Activated CD8-positive, alpha-beta memory T cell treated with anti-CD3 and anti-CD28 coated beads, Interleukin-2, amount 10 ng/mL, durations not matched to agents 7 days and 5 days (primary cell): ENCODE measurements at regions not wholly inside any gene's neighbourhood (a gene's known extent, or its start where the extent isn't known, plus 50 kb on each side); places are given as distances from the start of the nearest gene placed in this dataset.

Source experiments
- ATAC-seq: fragments of 150-1000 bp; cut with Tn5 transposase; one replicate; pipeline ENCODE4 v1.10.0; 2021; ENCODE audit warnings: moderate library complexity
- CTCF ChIA-PET: fragments of 350-600 bp; sonication (Branson Sonifier 250); formaldehyde crosslinking; loops from one replicate; lab custom pipeline; 2021; ENCODE audit warnings: antibody characterized with exemption; lab: Charles Lee
- DNase-seq: peaks from one replicate; pipeline ENCODE4 v3.0.0-alpha.2; 2020
- H3K27ac Mint-ChIP-seq: one replicate; pipeline ENCODE4 v1.8.0; 2021; ENCODE audit warnings: mild to moderate bottlenecking, mixed read lengths
- H3K27me3 Mint-ChIP-seq: one replicate; pipeline ENCODE4 v1.8.0; 2021; ENCODE audit warnings: mixed read lengths
- H3K36me3 Mint-ChIP-seq: one replicate; pipeline ENCODE4 v1.8.0; 2021; ENCODE audit warnings: mild to moderate bottlenecking, mixed read lengths
- H3K4me1 Mint-ChIP-seq: one replicate; pipeline ENCODE4 v1.8.0; 2021; ENCODE audit warnings: mixed read lengths
- H3K4me3 Mint-ChIP-seq: one replicate; pipeline ENCODE4 v1.8.0; 2021; ENCODE audit warnings: mild to moderate bottlenecking, moderate library complexity, mixed read lengths
- H3K9me3 Mint-ChIP-seq: one replicate; pipeline ENCODE4 v1.8.0; 2022; ENCODE audit warnings: low read depth, mixed read lengths

DNA sequence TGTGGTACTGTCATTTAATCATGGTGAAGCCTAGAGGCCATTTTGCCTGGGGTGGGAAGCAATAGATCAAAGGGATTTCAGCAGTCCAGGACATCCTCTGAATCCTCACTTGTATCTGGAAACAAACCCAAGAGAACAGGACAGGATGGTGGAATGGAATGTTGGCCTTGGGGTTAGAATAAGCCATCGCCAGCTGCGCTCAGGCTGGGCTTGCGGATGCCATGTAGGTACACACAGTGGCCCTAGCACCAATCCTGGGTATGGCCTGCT, 76.5 kb upstream of the ALDH1A3 start:
- Mint-ChIP-seq H3K27me3 (peaks cover 7% of the 10 kb centered on the region), H3K4me1 (no peaks in the 10 kb centered on the region), H3K4me3 (no peak overlapping the region), H3K36me3 (no peaks in the 10 kb centered on the region), H3K9me3 (no peaks in the 10 kb centered on the region), H3K27ac (no peak overlapping the region)
- no peak for ATAC-seq
- CTCF ChIA-PET = no interaction called here
- no peak for DNase-seq

DNA sequence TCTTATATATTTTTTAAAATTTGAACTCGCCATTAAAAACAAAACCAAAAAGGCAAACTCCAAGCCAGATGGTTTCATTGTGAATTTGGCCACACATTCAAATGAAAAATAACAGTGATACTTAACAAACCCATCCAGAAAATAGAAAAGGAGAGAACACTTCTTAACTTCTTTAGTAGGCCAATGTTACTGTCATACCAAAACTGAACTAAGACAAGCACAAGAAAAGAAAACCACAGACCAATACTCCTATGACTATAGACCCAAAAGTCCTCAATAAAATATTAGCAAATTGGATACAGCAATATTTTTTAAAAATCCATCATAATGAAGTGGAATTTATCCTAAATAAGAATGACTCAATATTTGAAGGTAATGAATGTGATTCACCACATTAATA, 73.5 kb upstream of the ALDH1A3 start:
- peaks cover 7% of the 10 kb centered on the region for H3K27me3 Mint-ChIP-seq
- no peak overlapping the region for H3K4me3 Mint-ChIP-seq
- no peak for DNase-seq
- ATAC-seq = no peak
- no peaks in the 10 kb centered on the region for H3K36me3 Mint-ChIP-seq
- CTCF ChIA-PET = no interaction called here
- H3K4me1 Mint-ChIP-seq = no peaks in the 10 kb centered on the region
- H3K27ac Mint-ChIP-seq = no peak overlapping the region
- H3K9me3 Mint-ChIP-seq = no peaks in the 10 kb centered on the region

DNA sequence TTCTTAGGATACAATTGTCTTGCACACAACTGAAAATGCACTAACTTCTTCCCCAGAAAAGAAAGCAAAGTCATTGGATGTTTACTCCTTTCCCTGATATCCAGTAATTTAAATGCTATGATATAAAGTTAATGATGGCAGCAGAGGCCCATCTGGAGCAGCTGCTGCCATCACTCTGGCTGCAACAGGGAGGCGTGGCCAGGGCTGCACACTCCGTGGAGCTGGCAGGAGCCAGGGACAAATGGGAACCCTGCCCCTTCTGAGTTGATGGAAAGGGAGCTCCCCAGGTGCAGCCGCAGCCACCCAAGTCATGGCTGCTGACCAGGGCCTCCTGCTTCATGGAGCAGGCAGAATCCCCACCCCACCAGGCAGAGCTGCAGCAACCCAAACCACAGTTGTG, 72.6 kb upstream of the ALDH1A3 start:
- peaks cover 7% of the 10 kb centered on the region for H3K27me3 Mint-ChIP-seq
- ATAC-seq = no peak
- no peak for DNase-seq
- CTCF ChIA-PET = no interaction called here
- H3K4me3 Mint-ChIP-seq = no peak overlapping the region
- H3K4me1 Mint-ChIP-seq = no peaks in the 10 kb centered on the region
- no peaks in the 10 kb centered on the region for H3K9me3 Mint-ChIP-seq
- no peaks in the 10 kb centered on the region for H3K36me3 Mint-ChIP-seq
- H3K27ac Mint-ChIP-seq = no peak overlapping the region

GRCh38 chr15:100808691-100809090, 70.9 kb upstream of the ALDH1A3 start:
- H3K27ac Mint-ChIP-seq = no peak overlapping the region
- H3K36me3 Mint-ChIP-seq = no peaks in the 10 kb centered on the region
- H3K4me3 Mint-ChIP-seq = no peak overlapping the region
- CTCF ChIA-PET = no interaction called here
- peaks cover 7% of the 10 kb centered on the region for H3K27me3 Mint-ChIP-seq
- DNase-seq (no peak), ATAC-seq (no peak)
- H3K9me3 Mint-ChIP-seq = no peaks in the 10 kb centered on the region
- H3K4me1 Mint-ChIP-seq = peaks cover 2% of the 10 kb centered on the region

- no peaks in the 10 kb centered on the region for H3K9me3 Mint-ChIP-seq
- ATAC-seq (no peak), DNase-seq (no peak)
- no peaks in the 10 kb centered on the region for H3K36me3 Mint-ChIP-seq
- H3K4me3 Mint-ChIP-seq = no peak overlapping the region
- no peak overlapping the region for H3K27ac Mint-ChIP-seq
- H3K27me3 Mint-ChIP-seq = peaks cover 7% of the 10 kb centered on the region
- CTCF ChIA-PET = no interaction called here
- peaks cover 2% of the 10 kb centered on the region for H3K4me1 Mint-ChIP-seq
Observed at GRCh38 chr15:100809151-100809550, 70.5 kb upstream of the ALDH1A3 start.

- Mint-ChIP-seq H3K27ac (no peak overlapping the region), H3K4me3 (no peak overlapping the region), H3K4me1 (peaks cover 2% of the 10 kb centered on the region), H3K9me3 (no peaks in the 10 kb centered on the region), H3K36me3 (no peaks in the 10 kb centered on the region), H3K27me3 (peaks cover 5% of the 10 kb centered on the region)
- CTCF ChIA-PET = no interaction called here
- DNase-seq = no peak
- no peak for ATAC-seq
Observed at GRCh38 chr15:100809587-100809986, 70.0 kb upstream of the ALDH1A3 start.

DNA sequence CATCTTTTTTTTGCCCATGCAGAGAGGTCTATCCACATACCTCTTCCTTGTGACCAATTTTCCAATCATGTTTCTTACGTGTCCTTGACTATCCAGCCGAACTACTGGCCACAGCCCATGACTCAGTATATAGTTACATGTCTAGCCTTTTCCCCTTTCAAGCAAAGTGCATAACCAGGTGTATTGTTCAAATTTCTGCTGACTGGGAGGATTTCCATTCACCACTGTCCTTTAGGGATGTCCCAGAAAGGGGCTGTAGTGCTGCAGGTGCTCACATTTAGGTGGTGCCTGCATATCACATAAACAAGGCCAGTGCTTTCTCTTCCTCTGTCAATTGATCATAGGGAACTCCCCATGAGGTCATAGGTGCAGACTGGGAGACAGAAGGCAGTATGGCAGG, 69.4 kb upstream of the ALDH1A3 start:
- Mint-ChIP-seq H3K27ac (no peak overlapping the region), H3K27me3 (peaks cover 6% of the 10 kb centered on the region), H3K4me1 (peaks cover 2% of the 10 kb centered on the region), H3K4me3 (no peak overlapping the region), H3K36me3 (no peaks in the 10 kb centered on the region), H3K9me3 (peaks cover 3% of the 10 kb centered on the region)
- ATAC-seq (no peak), DNase-seq (no peak)
- CTCF ChIA-PET = no interaction called here

DNA sequence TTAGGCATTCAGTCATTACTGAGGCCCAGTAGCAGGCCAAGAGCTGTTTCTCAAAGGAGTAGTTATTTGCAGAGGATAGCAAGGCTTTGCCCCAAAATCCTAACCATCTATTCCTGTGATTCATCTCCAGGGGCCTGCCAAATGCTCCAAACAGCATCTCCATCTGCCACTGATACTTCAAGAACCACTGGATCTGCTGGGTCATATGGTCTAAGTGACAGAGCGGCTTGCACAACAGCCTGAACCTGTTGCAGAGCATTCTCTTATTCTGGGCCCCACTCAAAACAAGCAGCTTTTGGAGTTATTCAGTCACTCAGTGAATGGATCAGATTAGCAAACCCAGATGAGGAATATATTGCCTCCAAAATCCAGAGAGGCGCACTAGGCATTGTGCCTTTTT, 68.8 kb upstream of the ALDH1A3 start:
- ATAC-seq (no peak), DNase-seq (no peak)
- H3K4me1 Mint-ChIP-seq = peaks cover 2% of the 10 kb centered on the region
- CTCF ChIA-PET = no interaction called here
- no peaks in the 10 kb centered on the region for H3K36me3 Mint-ChIP-seq
- H3K9me3 Mint-ChIP-seq = peaks cover 5% of the 10 kb centered on the region
- peaks cover 3% of the 10 kb centered on the region for H3K27me3 Mint-ChIP-seq
- H3K4me3 Mint-ChIP-seq = no peak overlapping the region
- no peak overlapping the region for H3K27ac Mint-ChIP-seq

DNA sequence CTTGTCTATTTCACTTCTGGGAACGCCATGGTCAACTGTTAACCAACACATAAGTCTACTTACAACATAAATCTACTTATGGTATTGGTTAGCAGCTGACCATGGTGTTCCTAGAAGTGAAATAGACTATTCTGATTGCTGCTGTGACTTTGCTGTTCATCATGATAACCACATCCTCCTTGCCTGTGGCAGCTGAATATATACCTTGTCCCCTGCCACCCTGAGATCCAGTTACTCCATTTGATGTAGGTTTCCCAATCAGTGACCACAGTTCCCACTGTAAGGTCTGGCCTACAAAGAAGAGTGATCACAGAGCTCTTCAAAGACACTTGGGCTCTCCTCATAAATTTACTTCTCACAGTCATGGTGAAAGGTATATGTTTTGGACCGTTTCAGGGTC, 66.8 kb upstream of the ALDH1A3 start:
- Mint-ChIP-seq H3K36me3 (no peaks in the 10 kb centered on the region), H3K27me3 (peaks cover 4% of the 10 kb centered on the region), H3K9me3 (peaks cover 9% of the 10 kb centered on the region), H3K4me3 (no peak overlapping the region), H3K4me1 (peaks cover 2% of the 10 kb centered on the region), H3K27ac (no peak overlapping the region)
- CTCF ChIA-PET = no interaction called here
- ATAC-seq = no peak
- no peak for DNase-seq

- ATAC-seq (no peak), DNase-seq (no peak)
- no peak overlapping the region for H3K27ac Mint-ChIP-seq
- CTCF ChIA-PET = no interaction called here
- H3K27me3 Mint-ChIP-seq = peaks cover 28% of the 10 kb centered on the region
- no peak overlapping the region for H3K4me3 Mint-ChIP-seq
- peaks cover 9% of the 10 kb centered on the region for H3K9me3 Mint-ChIP-seq
- no peaks in the 10 kb centered on the region for H3K36me3 Mint-ChIP-seq
- H3K4me1 Mint-ChIP-seq = no peaks in the 10 kb centered on the region
Observed at GRCh38 chr15:100818927-100819326, 60.7 kb upstream of the ALDH1A3 start.

DNA sequence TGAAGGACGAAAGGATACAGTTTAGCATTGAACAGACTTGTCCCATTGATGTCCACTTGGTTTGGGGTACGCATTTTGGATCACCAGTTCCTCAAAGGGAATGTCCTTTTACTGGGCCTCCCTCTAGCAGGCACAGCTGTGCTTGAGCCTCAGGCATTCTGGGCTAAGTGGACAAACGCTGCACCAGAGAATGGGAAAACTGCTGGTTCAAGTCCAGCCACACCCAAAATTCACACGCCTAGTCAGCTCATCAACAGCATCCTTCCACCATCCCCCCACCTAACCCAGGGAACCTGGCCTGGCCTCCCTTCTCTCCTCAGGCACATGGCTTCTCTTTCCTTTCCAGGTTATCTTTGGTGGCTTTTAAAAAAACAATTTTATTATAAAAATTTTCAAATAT, 59.1 kb upstream of the ALDH1A3 start:
- DNase-seq (no peak), ATAC-seq (no peak)
- H3K27me3 Mint-ChIP-seq = peaks cover 39% of the 10 kb centered on the region
- H3K27ac Mint-ChIP-seq = no peak overlapping the region
- H3K4me1 Mint-ChIP-seq = no peaks in the 10 kb centered on the region
- no peaks in the 10 kb centered on the region for H3K36me3 Mint-ChIP-seq
- no peak overlapping the region for H3K4me3 Mint-ChIP-seq
- CTCF ChIA-PET = no interaction called here
- peaks cover 5% of the 10 kb centered on the region for H3K9me3 Mint-ChIP-seq

- CTCF ChIA-PET = no interaction called here
- no peaks in the 10 kb centered on the region for H3K36me3 Mint-ChIP-seq
- H3K4me3 Mint-ChIP-seq = no peak overlapping the region
- H3K4me1 Mint-ChIP-seq = no peaks in the 10 kb centered on the region
- H3K27me3 Mint-ChIP-seq = peaks cover 39% of the 10 kb centered on the region
- H3K27ac Mint-ChIP-seq = no peak overlapping the region
- ATAC-seq (no peak), DNase-seq (no peak)
- peaks cover 2% of the 10 kb centered on the region for H3K9me3 Mint-ChIP-seq
Observed at GRCh38 chr15:100821327-100821726, 58.3 kb upstream of the ALDH1A3 start.

DNA sequence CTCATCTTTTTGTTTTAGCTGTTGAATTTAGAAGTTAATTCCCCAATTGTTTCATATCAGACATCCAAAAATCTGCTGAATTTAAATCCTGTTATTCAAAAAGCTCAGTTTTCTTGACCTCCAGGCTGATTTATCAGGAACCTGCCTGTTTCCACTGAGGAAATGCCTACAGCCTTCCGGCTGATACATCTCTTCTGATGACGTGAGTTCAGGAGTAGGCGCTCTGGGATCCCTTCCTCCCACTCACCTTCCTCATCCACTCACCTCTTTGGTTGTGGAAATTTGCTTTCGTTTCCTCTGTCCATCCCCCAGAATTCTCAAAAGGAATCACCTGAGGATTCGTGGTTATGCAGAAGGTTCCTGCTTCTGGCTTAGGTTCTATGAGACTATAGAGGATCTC, 55.4 kb upstream of the ALDH1A3 start:
- H3K27ac Mint-ChIP-seq = no peak overlapping the region
- no peak for ATAC-seq
- H3K27me3 Mint-ChIP-seq = peaks cover 39% of the 10 kb centered on the region
- no peaks in the 10 kb centered on the region for H3K9me3 Mint-ChIP-seq
- H3K36me3 Mint-ChIP-seq = no peaks in the 10 kb centered on the region
- no peaks in the 10 kb centered on the region for H3K4me1 Mint-ChIP-seq
- DNase-seq = no peak
- CTCF ChIA-PET = no interaction called here
- no peak overlapping the region for H3K4me3 Mint-ChIP-seq

GRCh38 chr15:100829457-100829856, 50.2 kb upstream of the ALDH1A3 start:
- CTCF ChIA-PET = interaction anchor here (0.8 kb wide), 1 partner anchor 44 kb away, joined by 3 read pairs; no protein-coding TSS in a partner anchor
- H3K4me1 Mint-ChIP-seq = no peaks in the 10 kb centered on the region

More at GRCh38 chr15:100829457-100829856, 50.2 kb upstream of the ALDH1A3 start:
- DNase-seq (no peak), ATAC-seq (no peak)
- Mint-ChIP-seq H3K4me3 (no peak overlapping the region), H3K9me3 (no peaks in the 10 kb centered on the region), H3K36me3 (no peaks in the 10 kb centered on the region), H3K27me3 (peaks cover 34% of the 10 kb centered on the region), H3K27ac (no peak overlapping the region)
